ENCODE measurements at regions not wholly inside any gene's neighbourhood (a gene's known extent, or its start where the extent isn't known, plus 50 kb on each side); places are given as distances from the start of the nearest gene placed in this dataset.

DNA sequence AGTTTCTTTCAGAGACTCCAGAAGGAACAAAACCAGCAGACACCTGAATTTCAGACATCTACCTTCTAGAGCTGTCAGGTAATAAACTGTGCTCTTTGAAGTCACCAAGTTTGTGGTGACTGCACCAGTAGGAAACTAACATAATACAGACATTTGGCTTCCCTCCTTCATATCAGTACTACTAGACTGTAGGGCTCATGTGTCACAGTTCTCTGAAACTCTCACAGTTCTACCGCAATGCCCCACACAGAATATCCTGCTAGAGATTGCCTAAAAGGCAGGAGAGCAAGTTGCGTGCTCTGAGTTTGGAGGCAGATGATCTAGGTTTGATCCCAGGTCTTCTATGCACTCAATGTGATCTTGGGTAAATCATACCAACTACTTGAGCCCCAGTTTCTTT is 205.0 kb upstream of the LRFN2 start:
- FAIRE-seq (no peak), DNase-seq (ENCODE audit: low spot score) (no peak), ATAC-seq (no peak)
- no TSS peak for BruUV-seq (replicated peaks)
- Histone ChIP-seq H3K9ac (ENCODE audit: insufficient read depth, low read depth, low read length) (no peak overlapping the region), H3K27ac (ENCODE audit: extremely low read length, insufficient read depth, low read length) (no peak overlapping the region), H3K79me2 (ENCODE audit: insufficient read depth, low read length) (no peaks in the 10 kb centered on the region), H4K20me1 (ENCODE audit: insufficient read depth, low read length) (no peaks in the 10 kb centered on the region), H3K9me3 (ENCODE audit: low read length) (no peaks in the 10 kb centered on the region), H3K36me3 (replicated peaks in 1 of 2; ENCODE audit: control insufficient read depth in 1 of 2, insufficient read depth in 2 of 2, low read length in 2 of 2) (no peaks in the 10 kb centered on the region), H3K27me3 (ENCODE audit: control insufficient read depth in 1 of 2, insufficient read depth in 2 of 2, low read length in 2 of 2) (peaks cover 0 to 28% of the 10 kb centered on the region in 2 experiments; a peak in 2 of 5 replicates), H3K4me3 (replicated peaks in 1 of 3; ENCODE audit: insufficient read depth in 1 of 3, low read depth in 2 of 3, low read length in 3 of 3) (no peak overlapping the region), H2AFZ (ENCODE audit: low read length) (no peak overlapping the region), H3K4me1 (ENCODE audit: insufficient read depth, low read length) (no peaks in the 10 kb centered on the region), H3K4me2 (ENCODE audit: low read depth, low read length) (no peak overlapping the region)
- ChIA-PET CTCF (ENCODE audit: low intra/inter-chr PET ratio, low total read pairs) (no interaction called here), POLR2A (no interaction called here)
- in situ Hi-C loops (cut with HindIII; ENCODE audit: extremely low pct_ligation_motif_present, low pct_unique_long_range_greater_than_20kb) (no loop called here), intact Hi-C loops (cut with micrococcal nuclease; ENCODE audit: unreplicated experiment) (no loop called here)
- TF ChIP-seq SALL1 (CRISPR knock-in tag; IDR thresholded peaks at IDR 0.05) (no peak), ZNF556 (CRISPR knock-in tag; IDR thresholded peaks at IDR 0.05; ENCODE audit: borderline replicate concordance) (no peak), JUNB (CRISPR knock-in tag; IDR thresholded peaks at IDR 0.05; ENCODE audit: borderline replicate concordance) (no peak), FOXK2 (IDR thresholded peaks at IDR 0.05) (no peak)
- TF ChIP-seq, protein P1, sequence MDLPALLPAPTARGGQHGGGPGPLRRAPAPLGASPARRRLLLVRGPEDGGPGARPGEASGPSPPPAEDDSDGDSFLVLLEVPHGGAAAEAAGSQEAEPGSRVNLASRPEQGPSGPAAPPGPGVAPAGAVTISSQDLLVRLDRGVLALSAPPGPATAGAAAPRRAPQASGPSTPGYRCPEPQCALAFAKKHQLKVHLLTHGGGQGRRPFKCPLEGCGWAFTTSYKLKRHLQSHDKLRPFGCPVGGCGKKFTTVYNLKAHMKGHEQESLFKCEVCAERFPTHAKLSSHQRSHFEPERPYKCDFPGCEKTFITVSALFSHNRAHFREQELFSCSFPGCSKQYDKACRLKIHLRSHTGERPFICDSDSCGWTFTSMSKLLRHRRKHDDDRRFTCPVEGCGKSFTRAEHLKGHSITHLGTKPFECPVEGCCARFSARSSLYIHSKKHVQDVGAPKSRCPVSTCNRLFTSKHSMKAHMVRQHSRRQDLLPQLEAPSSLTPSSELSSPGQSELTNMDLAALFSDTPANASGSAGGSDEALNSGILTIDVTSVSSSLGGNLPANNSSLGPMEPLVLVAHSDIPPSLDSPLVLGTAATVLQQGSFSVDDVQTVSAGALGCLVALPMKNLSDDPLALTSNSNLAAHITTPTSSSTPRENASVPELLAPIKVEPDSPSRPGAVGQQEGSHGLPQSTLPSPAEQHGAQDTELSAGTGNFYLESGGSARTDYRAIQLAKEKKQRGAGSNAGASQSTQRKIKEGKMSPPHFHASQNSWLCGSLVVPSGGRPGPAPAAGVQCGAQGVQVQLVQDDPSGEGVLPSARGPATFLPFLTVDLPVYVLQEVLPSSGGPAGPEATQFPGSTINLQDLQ (CRISPR knock-in tag; IDR thresholded peaks at IDR 0.05) = no peak
- TF ChIP-seq, protein P2, sequence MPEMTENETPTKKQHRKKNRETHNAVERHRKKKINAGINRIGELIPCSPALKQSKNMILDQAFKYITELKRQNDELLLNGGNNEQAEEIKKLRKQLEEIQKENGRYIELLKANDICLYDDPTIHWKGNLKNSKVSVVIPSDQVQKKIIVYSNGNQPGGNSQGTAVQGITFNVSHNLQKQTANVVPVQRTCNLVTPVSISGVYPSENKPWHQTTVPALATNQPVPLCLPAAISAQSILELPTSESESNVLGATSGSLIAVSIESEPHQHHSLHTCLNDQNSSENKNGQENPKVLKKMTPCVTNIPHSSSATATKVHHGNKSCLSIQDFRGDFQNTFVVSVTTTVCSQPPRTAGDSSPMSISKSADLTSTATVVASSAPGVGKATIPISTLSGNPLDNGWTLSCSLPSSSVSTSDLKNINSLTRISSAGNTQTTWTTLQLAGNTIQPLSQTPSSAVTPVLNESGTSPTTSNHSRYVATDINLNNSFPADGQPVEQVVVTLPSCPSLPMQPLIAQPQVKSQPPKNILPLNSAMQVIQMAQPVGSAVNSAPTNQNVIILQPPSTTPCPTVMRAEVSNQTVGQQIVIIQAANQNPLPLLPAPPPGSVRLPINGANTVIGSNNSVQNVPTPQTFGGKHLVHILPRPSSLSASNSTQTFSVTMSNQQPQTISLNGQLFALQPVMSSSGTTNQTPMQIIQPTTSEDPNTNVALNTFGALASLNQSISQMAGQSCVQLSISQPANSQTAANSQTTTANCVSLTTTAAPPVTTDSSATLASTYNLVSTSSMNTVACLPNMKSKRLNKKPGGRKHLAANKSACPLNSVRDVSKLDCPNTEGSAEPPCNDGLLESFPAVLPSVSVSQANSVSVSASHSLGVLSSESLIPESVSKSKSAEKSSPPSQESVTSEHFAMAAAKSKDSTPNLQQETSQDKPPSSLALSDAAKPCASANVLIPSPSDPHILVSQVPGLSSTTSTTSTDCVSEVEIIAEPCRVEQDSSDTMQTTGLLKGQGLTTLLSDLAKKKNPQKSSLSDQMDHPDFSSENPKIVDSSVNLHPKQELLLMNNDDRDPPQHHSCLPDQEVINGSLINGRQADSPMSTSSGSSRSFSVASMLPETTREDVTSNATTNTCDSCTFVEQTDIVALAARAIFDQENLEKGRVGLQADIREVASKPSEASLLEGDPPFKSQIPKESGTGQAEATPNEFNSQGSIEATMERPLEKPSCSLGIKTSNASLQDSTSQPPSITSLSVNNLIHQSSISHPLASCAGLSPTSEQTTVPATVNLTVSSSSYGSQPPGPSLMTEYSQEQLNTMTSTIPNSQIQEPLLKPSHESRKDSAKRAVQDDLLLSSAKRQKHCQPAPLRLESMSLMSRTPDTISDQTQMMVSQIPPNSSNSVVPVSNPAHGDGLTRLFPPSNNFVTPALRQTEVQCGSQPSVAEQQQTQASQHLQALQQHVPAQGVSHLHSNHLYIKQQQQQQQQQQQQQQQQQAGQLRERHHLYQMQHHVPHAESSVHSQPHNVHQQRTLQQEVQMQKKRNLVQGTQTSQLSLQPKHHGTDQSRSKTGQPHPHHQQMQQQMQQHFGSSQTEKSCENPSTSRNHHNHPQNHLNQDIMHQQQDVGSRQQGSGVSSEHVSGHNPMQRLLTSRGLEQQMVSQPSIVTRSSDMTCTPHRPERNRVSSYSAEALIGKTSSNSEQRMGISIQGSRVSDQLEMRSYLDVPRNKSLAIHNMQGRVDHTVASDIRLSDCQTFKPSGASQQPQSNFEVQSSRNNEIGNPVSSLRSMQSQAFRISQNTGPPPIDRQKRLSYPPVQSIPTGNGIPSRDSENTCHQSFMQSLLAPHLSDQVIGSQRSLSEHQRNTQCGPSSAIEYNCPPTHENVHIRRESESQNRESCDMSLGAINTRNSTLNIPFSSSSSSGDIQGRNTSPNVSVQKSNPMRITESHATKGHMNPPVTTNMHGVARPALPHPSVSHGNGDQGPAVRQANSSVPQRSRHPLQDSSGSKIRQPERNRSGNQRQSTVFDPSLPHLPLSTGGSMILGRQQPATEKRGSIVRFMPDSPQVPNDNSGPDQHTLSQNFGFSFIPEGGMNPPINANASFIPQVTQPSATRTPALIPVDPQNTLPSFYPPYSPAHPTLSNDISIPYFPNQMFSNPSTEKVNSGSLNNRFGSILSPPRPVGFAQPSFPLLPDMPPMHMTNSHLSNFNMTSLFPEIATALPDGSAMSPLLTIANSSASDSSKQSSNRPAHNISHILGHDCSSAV (CRISPR knock-in tag; IDR thresholded peaks at IDR 0.05; ENCODE audit: borderline replicate concordance) = no peak
- 33% methylated on average over 2 of the region's 2 CpGs for WGBS (ENCODE audit: low lambda C conversion rate)
